GM12891 (cell line): ENCODE measurements at regions not wholly inside any gene's neighbourhood (a gene's known extent, or its start where the extent isn't known, plus 50 kb on each side); places are given as distances from the start of the nearest gene placed in this dataset.

Experiments used
- POLR2A ChIP-seq: IDR thresholded peaks from 2 replicates; pipeline ENCODE4 v1.6.1; 2011; ENCODE audit warnings: low read depth, low read length, control low read depth
- POLR2AphosphoS5 ChIP-seq: IDR thresholded peaks from 2 replicates; pipeline ENCODE4 v1.6.1; 2011; ENCODE audit warnings: low read depth, low read length, control low read depth
- SPI1 ChIP-seq: IDR thresholded peaks from 2 replicates; pipeline ENCODE4 v1.6.1; 2011; ENCODE audit warnings: low read depth, low read length, control low read depth
- TAF1 ChIP-seq: IDR thresholded peaks from 2 replicates; pipeline ENCODE4 v1.6.1; 2011; ENCODE audit warnings: low read depth, low read length, control low read depth

- TF ChIP-seq POLR2AphosphoS5 (no peak), POLR2A (no peak), SPI1 (no peak), TAF1 (no peak)
Measured at GRCh38 chr13:109547942-109548341, 238.4 kb downstream of the IRS2 start.
